A549 (cell line): ENCODE measurements at regions not wholly inside any gene's neighbourhood (a gene's known extent, or its start where the extent isn't known, plus 50 kb on each side); places are given as distances from the start of the nearest gene placed in this dataset.

Experiments used
- ATAC-seq, 2 experiments: fragments of 200-7000 bp in 1 of 2; fragments of >200 bp in 1 of 2; cut with Nextera tagmentation in 1 of 2; cut with Tn5 transposase in 1 of 2; 3 replicates each; pipeline versions ENCODE4 v1.8.0 to v1.9.1; 2018 to 2020; ENCODE audit warnings: mild to moderate bottlenecking in 1 of 2, moderate library complexity in 1 of 2
- CTCF ChIA-PET: fragments of 300-600 bp; sonication (Branson Sonifier 250); formaldehyde crosslinking; extraction: SDS; loops from one replicate; lab custom pipeline; 2021; ENCODE audit warnings: antibody characterized with exemption, inconsistent platforms; lab: Yijun Ruan, JAX
- POLR2A ChIA-PET: fragments of 350-600 bp; formaldehyde crosslinking; extraction: SDS; loops from one replicate; lab custom pipeline; 2021; ENCODE audit warnings: antibody characterized with exemption, inconsistent platforms; lab: Yijun Ruan, JAX
- DNase-seq, 2 experiments: peaks; one replicate each; pipeline versions ENCODE4 v3.0.0 to v3.0.0-alpha.2; 2011 to 2016; ENCODE audit warnings: low read depth in 1 of 2, low spot score in 1 of 2
- FAIRE-seq: peaks from 2 replicates; lab custom pipeline; 2011; peaks lifted over from hg19 to GRCh38; lab: Jason Lieb, UNC
- H3K27ac ChIP-seq, 2 experiments: fragments of >200 bp; sonication (Bioruptor Twin); formaldehyde crosslinking; 3 replicates each; pipeline ENCODE4 v1.5.1; 2016 to 2017
- H3K4me1 ChIP-seq: fragments of >200 bp; sonication (Bioruptor Twin); formaldehyde crosslinking; 3 replicates; pipeline ENCODE4 v1.6.1; 2016
- H3K4me2 ChIP-seq: fragments of >200 bp; sonication (Bioruptor Twin); formaldehyde crosslinking; 3 replicates; pipeline ENCODE4 v1.6.1; 2016
- H3K4me3 ChIP-seq: fragments of >200 bp; sonication (Bioruptor Twin); formaldehyde crosslinking; 3 replicates; pipeline ENCODE4 v1.5.1; 2016
- H3K9me3 ChIP-seq: fragments of >200 bp; sonication (Bioruptor Twin); formaldehyde crosslinking; 3 replicates; pipeline ENCODE4 v1.6.1; 2016
- CBX8 ChIP-seq: fragments of 200-600 bp; sonication (generic); IDR thresholded peaks from 2 replicates; pipeline ENCODE4 v1.6.1; 2016
- CEBPB ChIP-seq, 2 experiments: fragments of >200 bp in 1 of 2; sonication (Bioruptor Twin) in 1 of 2; formaldehyde crosslinking in 1 of 2; IDR thresholded peaks; 2 replicates each; pipeline ENCODE4 v1.6.1; 2012 to 2016
- EHF ChIP-seq: fragments of 250-450 bp; sonication (Bioruptor Pico); IDR thresholded peaks from 2 replicates; pipeline ENCODE4 v1.5.0; 2020; ENCODE audit warnings: mild to moderate bottlenecking
- ESRRA ChIP-seq: fragments of 150-350 bp; IDR thresholded peaks from 2 replicates; pipeline ENCODE4 v1.6.1; 2014; ENCODE audit warnings: mild to moderate bottlenecking, low read length, borderline replicate concordance
- FOSL2 ChIP-seq, 2 experiments: fragments of 450-650 bp in 1 of 2; fragments of >200 bp in 1 of 2; sonication (Bioruptor Twin) in 1 of 2; formaldehyde crosslinking; IDR thresholded peaks; 2 replicates each; pipeline versions ENCODE4 v1.5.0 to v1.6.1; 2016 to 2020; ENCODE audit warnings: mild to moderate bottlenecking in 1 of 2, moderate library complexity in 1 of 2
- HOXB5 ChIP-seq: fragments of 250-450 bp; sonication (Bioruptor Pico); IDR thresholded peaks from 2 replicates; pipeline ENCODE4 v1.5.0; 2020; ENCODE audit warnings: mild to moderate bottlenecking, moderate library complexity
- JUN ChIP-seq, 2 experiments: fragments of >200 bp; sonication (Bioruptor Twin); formaldehyde crosslinking; IDR thresholded peaks; 2 replicates in 1 of 2; 3 replicates in 1 of 2; pipeline ENCODE4 v1.6.1; 2016 to 2017
- JUNB ChIP-seq: fragments of >200 bp; sonication (Bioruptor Twin); formaldehyde crosslinking; IDR thresholded peaks from 2 replicates; pipeline ENCODE4 v1.6.1; 2016
- KDM1A ChIP-seq: fragments of 200-600 bp; sonication (generic); IDR thresholded peaks from 2 replicates; pipeline ENCODE4 v1.6.1; 2016; ENCODE audit warnings: low read depth, mild to moderate bottlenecking
- KDM5A ChIP-seq: fragments of 200-600 bp; sonication (generic); IDR thresholded peaks from 2 replicates; pipeline ENCODE4 v1.6.1; 2016; ENCODE audit warnings: antibody characterized with exemption, mild to moderate bottlenecking
- MAZ ChIP-seq: fragments of 150-350 bp; IDR thresholded peaks from 2 replicates; pipeline ENCODE4 v1.6.1; 2014; ENCODE audit warnings: antibody characterized with exemption, low read depth, low read length, borderline replicate concordance
- MYC ChIP-seq: IDR thresholded peaks from 2 replicates; pipeline ENCODE4 v1.6.1; 2012; ENCODE audit warnings: mild to moderate bottlenecking, inconsistent platforms, low read length, improper control_type of control experiment, borderline replicate concordance
- NR3C1 ChIP-seq: fragments of >200 bp; sonication (Bioruptor Twin); formaldehyde crosslinking; IDR thresholded peaks from 3 replicates; pipeline ENCODE4 v1.6.1; 2017
- POLR2A ChIP-seq: IDR thresholded peaks from 2 replicates; pipeline ENCODE4 v1.6.1; 2012; ENCODE audit warnings: mild to moderate bottlenecking, low read length
- RAD21 ChIP-seq, 2 experiments: fragments of >200 bp in 1 of 2; sonication (Bioruptor Twin) in 1 of 2; formaldehyde crosslinking in 1 of 2; IDR thresholded peaks in 1 of 2; conservative IDR thresholded peaks in 1 of 2; 2 replicates in 1 of 2; 3 replicates in 1 of 2; pipeline ENCODE4 v1.6.1; 2012 to 2018; ENCODE audit warnings: inconsistent platforms in 1 of 2
- SREBF2 ChIP-seq: fragments of 450-650 bp; IDR thresholded peaks from 2 replicates; pipeline ENCODE4 v1.6.1; 2014; ENCODE audit warnings: mild to moderate bottlenecking, moderate library complexity
- TFCP2L1 ChIP-seq: fragments of 250-450 bp; sonication (Bioruptor Pico); IDR thresholded peaks from 2 replicates; pipeline ENCODE4 v1.5.0; 2021; ENCODE audit warnings: mild to moderate bottlenecking
- ZC3H11A ChIP-seq: fragments of 450-650 bp; IDR thresholded peaks from 2 replicates; pipeline ENCODE4 v1.6.1; 2014; ENCODE audit warnings: antibody characterized with exemption, mild to moderate bottlenecking
- ZFP36 ChIP-seq: fragments of 450-650 bp; IDR thresholded peaks from 2 replicates; pipeline ENCODE4 v1.6.1; 2014; ENCODE audit warnings: borderline replicate concordance; ENCODE audit not compliant: partially characterized antibody
- WGBS: methylation state at CpG from one replicate; pipeline ENCODE4 v1.1.6; 2017; ENCODE audit errors: missing lambda C conversion rate; 5-methylcytosine and 5-hydroxymethylcytosine counted together
- TF ChIP-seq, protein P1 (sequence below): IDR thresholded peaks from 2 replicates; pipeline ENCODE4 v1.6.1; 2012
- TF ChIP-seq, protein P2 (sequence below): fragments of 250-450 bp; sonication (Bioruptor Pico); IDR thresholded peaks from 2 replicates; pipeline ENCODE4 v1.5.0; 2021; ENCODE audit warnings: mild to moderate bottlenecking, moderate library complexity, borderline replicate concordance
- TF ChIP-seq, protein P3 (sequence below): fragments of 200-600 bp; sonication (generic); IDR thresholded peaks from 2 replicates; pipeline ENCODE4 v1.6.1; 2016; ENCODE audit warnings: antibody characterized with exemption, mild to moderate bottlenecking, moderate library complexity
- TF ChIP-seq, protein P4 (sequence below): fragments of >200 bp; sonication (Bioruptor Twin); formaldehyde crosslinking; IDR thresholded peaks from 3 replicates; pipeline ENCODE4 v1.6.1; 2016
- TF ChIP-seq, protein P5 (sequence below): IDR thresholded peaks from 2 replicates; pipeline ENCODE4 v1.6.1; 2012
- TF ChIP-seq, protein P6 (sequence below): fragments of >200 bp; sonication (Bioruptor Twin); formaldehyde crosslinking; IDR thresholded peaks from 2 replicates; pipeline ENCODE4 v1.6.1; 2016

DNA sequence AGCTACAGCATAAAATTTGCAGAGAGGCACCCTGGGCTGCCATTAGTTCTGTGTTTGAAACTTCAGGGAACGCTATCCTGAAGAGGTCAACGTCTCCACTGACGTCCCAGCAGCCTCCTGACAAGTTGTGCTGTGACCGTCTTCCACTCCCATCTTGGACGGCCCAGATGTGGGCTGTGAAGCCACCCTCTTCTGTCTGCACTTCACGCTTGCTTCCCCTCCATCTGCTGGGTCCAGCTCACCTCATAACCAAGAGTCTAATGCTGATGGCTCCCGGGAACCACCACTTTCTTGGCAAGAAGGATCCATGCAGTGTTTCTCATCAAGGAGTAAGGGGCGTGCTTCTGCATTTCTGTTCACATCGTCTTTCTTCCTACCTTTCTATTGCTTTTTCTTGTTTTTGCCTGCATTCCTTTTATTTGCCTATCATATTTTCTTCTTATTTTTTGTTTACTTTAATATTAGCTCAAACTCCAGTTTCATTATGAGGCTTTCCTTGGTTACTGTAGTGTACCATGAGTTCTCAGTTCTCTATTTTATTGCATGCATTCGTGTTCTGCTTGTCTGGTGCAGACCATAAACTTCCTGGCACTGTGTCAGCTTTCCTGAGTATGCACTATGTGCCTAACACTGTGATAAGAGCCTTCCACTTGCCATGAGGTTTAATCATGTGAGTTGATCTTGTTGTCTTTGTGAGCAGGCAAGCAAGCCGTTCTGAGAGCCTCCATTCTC is 631.8 kb upstream of the RAB6C start (continued):
- TF ChIP-seq, protein P1, sequence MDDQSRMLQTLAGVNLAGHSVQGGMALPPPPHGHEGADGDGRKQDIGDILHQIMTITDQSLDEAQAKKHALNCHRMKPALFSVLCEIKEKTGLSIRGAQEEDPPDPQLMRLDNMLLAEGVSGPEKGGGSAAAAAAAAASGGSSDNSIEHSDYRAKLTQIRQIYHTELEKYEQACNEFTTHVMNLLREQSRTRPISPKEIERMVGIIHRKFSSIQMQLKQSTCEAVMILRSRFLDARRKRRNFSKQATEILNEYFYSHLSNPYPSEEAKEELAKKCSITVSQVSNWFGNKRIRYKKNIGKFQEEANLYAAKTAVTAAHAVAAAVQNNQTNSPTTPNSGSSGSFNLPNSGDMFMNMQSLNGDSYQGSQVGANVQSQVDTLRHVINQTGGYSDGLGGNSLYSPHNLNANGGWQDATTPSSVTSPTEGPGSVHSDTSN: no peak
- TF ChIP-seq ZC3H11A: no peak

DNA sequence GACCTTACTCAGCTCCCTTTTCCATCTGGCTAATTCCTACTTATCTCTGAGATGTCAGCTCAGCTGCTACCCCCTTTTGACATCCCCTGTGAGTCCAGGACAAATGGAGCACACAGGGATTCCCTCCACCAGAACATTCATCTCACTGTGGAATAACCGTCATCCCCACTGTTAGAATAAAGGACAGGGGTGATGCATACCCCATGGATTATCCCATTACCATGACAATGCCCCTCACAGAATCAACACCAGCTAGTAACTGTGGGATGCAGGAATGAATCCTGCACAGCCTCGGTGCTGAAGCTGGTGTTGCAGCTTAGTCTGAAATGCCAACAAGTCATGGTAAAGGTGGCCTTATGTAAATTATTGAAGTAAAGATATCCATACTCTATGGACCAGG is 624.8 kb upstream of the RAB6C start:
- POLR2A ChIA-PET: no interaction called here
- ATAC-seq: no peak
- no peak for FAIRE-seq
- DNase-seq: no peak
- Histone ChIP-seq H3K4me2 (no peak overlapping the region), H3K9me3 (no peaks in the 10 kb centered on the region), H3K27ac (no peak overlapping the region), H3K4me3 (no peak overlapping the region), H3K4me1 (no peaks in the 10 kb centered on the region)
- TF ChIP-seq KDM1A: no peak
- no peak for TF ChIP-seq ZFP36
- TF ChIP-seq FOSL2 (IDR thresholded peaks at IDR 0.05): no peak
- TF ChIP-seq FOSL2 (CRISPR knock-in tag; IDR thresholded peaks at IDR 0.05): no peak
- TF ChIP-seq MYC: no peak
- TF ChIP-seq TFCP2L1 (CRISPR knock-in tag): no peak
- TF ChIP-seq, protein P2, sequence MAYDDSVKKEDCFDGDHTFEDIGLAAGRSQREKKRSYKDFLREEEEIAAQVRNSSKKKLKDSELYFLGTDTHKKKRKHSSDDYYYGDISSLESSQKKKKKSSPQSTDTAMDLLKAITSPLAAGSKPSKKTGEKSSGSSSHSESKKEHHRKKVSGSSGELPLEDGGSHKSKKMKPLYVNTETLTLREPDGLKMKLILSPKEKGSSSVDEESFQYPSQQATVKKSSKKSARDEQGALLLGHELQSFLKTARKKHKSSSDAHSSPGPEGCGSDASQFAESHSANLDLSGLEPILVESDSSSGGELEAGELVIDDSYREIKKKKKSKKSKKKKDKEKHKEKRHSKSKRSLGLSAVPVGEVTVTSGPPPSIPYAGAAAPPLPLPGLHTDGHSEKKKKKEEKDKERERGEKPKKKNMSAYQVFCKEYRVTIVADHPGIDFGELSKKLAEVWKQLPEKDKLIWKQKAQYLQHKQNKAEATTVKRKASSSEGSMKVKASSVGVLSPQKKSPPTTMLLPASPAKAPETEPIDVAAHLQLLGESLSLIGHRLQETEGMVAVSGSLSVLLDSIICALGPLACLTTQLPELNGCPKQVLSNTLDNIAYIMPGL (CRISPR knock-in tag): no peak
- no peak for TF ChIP-seq NR3C1
- TF ChIP-seq, protein P3, sequence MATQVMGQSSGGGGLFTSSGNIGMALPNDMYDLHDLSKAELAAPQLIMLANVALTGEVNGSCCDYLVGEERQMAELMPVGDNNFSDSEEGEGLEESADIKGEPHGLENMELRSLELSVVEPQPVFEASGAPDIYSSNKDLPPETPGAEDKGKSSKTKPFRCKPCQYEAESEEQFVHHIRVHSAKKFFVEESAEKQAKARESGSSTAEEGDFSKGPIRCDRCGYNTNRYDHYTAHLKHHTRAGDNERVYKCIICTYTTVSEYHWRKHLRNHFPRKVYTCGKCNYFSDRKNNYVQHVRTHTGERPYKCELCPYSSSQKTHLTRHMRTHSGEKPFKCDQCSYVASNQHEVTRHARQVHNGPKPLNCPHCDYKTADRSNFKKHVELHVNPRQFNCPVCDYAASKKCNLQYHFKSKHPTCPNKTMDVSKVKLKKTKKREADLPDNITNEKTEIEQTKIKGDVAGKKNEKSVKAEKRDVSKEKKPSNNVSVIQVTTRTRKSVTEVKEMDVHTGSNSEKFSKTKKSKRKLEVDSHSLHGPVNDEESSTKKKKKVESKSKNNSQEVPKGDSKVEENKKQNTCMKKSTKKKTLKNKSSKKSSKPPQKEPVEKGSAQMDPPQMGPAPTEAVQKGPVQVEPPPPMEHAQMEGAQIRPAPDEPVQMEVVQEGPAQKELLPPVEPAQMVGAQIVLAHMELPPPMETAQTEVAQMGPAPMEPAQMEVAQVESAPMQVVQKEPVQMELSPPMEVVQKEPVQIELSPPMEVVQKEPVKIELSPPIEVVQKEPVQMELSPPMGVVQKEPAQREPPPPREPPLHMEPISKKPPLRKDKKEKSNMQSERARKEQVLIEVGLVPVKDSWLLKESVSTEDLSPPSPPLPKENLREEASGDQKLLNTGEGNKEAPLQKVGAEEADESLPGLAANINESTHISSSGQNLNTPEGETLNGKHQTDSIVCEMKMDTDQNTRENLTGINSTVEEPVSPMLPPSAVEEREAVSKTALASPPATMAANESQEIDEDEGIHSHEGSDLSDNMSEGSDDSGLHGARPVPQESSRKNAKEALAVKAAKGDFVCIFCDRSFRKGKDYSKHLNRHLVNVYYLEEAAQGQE: no peak
- WGBS: 0% methylated on average over 2 of the region's 2 CpGs
- CTCF ChIA-PET: no interaction called here

DNA sequence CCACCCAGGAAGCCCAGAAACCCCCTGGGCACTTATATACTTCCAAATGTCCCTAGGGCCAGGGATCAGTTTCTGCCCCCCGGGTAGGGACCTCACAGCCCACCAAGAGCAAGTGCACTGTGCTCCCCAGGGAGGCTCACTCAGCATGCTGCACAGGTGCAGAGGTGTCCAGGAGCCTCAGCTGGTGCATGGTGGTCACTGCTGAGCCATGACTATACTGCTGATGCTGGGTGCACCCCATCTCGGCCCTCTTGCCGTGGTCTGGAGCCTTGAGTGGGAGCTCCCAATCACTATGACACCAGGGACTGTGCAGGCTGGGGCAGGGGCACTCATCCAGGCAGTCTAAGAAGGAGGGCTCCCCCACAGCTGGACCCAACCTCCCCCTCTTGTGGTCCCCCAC is 617.8 kb upstream of the RAB6C start:
- Histone ChIP-seq H3K27ac (no peak overlapping the region), H3K4me3 (no peak overlapping the region), H3K4me1 (no peaks in the 10 kb centered on the region), H3K9me3 (no peaks in the 10 kb centered on the region)
- POLR2A ChIA-PET: no interaction called here
- CTCF ChIA-PET: no interaction called here
- no peak for ATAC-seq
- no peak for FAIRE-seq
- TF ChIP-seq TFCP2L1 (CRISPR knock-in tag) (no peak), HOXB5 (CRISPR knock-in tag) (no peak), MAZ (no peak), MYC (no peak), EHF (CRISPR knock-in tag) (no peak), KDM5A (no peak), ZFP36 (no peak), JUNB (no peak), JUN (IDR thresholded peaks at IDR 0.05) (no peak), CEBPB (IDR thresholded peaks at IDR 0.05) (no peak), POLR2A (no peak), CBX8 (no peak), SREBF2 (no peak), ESRRA (no peak), RAD21 (conservative IDR thresholded peaks at IDR 0.05 in 1 of 2, IDR thresholded peaks at IDR 0.05 in 1 of 2) (no peak)
- TF ChIP-seq, protein P4, sequence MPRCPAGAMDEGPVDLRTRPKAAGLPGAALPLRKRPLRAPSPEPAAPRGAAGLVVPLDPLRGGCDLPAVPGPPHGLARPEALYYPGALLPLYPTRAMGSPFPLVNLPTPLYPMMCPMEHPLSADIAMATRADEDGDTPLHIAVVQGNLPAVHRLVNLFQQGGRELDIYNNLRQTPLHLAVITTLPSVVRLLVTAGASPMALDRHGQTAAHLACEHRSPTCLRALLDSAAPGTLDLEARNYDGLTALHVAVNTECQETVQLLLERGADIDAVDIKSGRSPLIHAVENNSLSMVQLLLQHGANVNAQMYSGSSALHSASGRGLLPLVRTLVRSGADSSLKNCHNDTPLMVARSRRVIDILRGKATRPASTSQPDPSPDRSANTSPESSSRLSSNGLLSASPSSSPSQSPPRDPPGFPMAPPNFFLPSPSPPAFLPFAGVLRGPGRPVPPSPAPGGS: no peak
- TF ChIP-seq, protein P5, sequence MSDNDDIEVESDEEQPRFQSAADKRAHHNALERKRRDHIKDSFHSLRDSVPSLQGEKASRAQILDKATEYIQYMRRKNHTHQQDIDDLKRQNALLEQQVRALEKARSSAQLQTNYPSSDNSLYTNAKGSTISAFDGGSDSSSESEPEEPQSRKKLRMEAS: no peak
- TF ChIP-seq, protein P6, sequence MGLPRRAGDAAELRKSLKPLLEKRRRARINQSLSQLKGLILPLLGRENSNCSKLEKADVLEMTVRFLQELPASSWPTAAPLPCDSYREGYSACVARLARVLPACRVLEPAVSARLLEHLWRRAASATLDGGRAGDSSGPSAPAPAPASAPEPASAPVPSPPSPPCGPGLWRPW: no peak
- TF ChIP-seq, protein P1: no peak
- TF ChIP-seq, all 56 proteins: peak for 0
- H3K4me2 ChIP-seq: no peak overlapping the region
- WGBS: 0% methylated on average over 2 of the region's 3 CpGs
- DNase-seq: no peak
